ENCODE measurements at regions not wholly inside any gene's neighbourhood (a gene's known extent, or its start where the extent isn't known, plus 50 kb on each side); places are given as distances from the start of the nearest gene placed in this dataset.

- no peaks in the 10 kb centered on the region for H3K27me3 Mint-ChIP-seq
- ChIA-PET CTCF (no interaction called here), POLR2A (no interaction called here)
- intact Hi-C loops (cut with micrococcal nuclease), result no loop called here
- no peak for DNase-seq
- no peak overlapping the region for H3K4me3 Mint-ChIP-seq
- no peak overlapping the region for H3K27ac Mint-ChIP-seq
- H3K9me3 Mint-ChIP-seq, result peaks cover 19% of the 10 kb centered on the region
- H3K4me1 Mint-ChIP-seq (ENCODE audit: low read depth), result no peaks in the 10 kb centered on the region
- no peaks in the 10 kb centered on the region for H3K36me3 Mint-ChIP-seq
These were observed 1556.2 kb downstream of the SLITRK5 start for GRCh38 chr13:89227356-89227755.

DNA sequence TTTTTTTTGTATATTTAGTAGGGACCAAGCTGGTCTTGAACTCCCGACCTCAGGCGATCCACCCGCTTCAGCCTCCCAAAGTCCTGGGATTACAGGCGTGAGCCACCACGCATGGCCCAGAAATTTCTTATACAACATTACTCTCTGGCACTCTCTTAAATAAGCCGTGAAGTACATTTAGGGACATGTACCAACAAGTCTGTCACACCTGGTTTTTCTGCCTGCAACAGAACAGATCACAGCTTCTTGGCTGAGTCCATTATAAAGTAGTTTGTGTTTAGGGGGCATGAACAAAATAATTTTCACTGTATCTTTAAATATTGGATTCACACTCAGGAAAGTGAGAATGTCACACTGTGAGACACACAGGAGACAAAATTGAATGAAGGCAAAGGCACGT, 1567.3 kb downstream of the SLITRK5 start:
- no peak overlapping the region for H3K27ac Mint-ChIP-seq
- intact Hi-C loops (cut with micrococcal nuclease), result no loop called here
- no peak overlapping the region for H3K4me3 Mint-ChIP-seq
- no peaks in the 10 kb centered on the region for H3K36me3 Mint-ChIP-seq
- ChIA-PET CTCF (no interaction called here), POLR2A (no interaction called here)
- DNase-seq, result no peak
- H3K9me3 Mint-ChIP-seq, result peaks cover 11% of the 10 kb centered on the region
- no peaks in the 10 kb centered on the region for H3K4me1 Mint-ChIP-seq (ENCODE audit: low read depth)
- H3K27me3 Mint-ChIP-seq, result no peaks in the 10 kb centered on the region

DNA sequence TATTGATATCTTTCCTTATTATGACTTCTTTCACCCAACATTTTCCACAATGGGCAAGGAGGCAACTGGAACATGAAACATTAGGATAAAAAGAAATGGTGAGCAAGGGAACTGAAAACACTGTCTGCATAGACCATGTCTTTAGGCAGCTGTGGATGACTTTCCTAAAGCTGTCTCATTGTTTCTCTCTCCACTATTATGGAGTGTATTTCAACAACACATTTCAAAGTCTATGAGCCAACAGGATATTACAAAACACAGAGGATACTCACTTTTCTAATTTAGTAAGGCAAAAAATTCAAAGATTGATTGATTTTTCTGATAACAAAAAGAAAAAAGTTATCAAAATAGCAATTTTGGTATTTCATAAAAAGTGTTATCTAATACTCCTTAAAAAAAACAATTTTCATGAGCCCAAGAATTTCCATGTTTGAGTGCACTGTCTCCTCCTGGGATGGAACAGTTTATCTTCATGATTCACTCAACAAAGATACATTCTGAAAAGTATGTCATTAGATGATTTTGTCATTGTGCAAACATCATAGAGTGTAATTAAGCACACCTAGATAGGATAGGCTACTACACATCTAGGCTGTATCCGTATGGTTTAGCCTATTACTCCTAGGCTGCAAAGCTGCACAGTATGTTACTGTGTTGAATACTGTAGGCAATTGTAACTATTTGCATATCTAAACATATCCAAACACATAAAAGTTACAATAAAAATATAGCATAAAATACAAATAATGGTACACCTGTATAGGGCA, 1568.4 kb downstream of the SLITRK5 start:
- DNase-seq, result no peak
- ChIA-PET CTCF (no interaction called here), POLR2A (no interaction called here)
- Mint-ChIP-seq H3K4me3 (no peak overlapping the region), H3K36me3 (no peaks in the 10 kb centered on the region), H3K9me3 (peaks cover 11% of the 10 kb centered on the region), H3K27me3 (no peaks in the 10 kb centered on the region), H3K27ac (no peak overlapping the region), H3K4me1 (ENCODE audit: low read depth) (no peaks in the 10 kb centered on the region)
- intact Hi-C loops (cut with micrococcal nuclease), result no loop called here

DNA sequence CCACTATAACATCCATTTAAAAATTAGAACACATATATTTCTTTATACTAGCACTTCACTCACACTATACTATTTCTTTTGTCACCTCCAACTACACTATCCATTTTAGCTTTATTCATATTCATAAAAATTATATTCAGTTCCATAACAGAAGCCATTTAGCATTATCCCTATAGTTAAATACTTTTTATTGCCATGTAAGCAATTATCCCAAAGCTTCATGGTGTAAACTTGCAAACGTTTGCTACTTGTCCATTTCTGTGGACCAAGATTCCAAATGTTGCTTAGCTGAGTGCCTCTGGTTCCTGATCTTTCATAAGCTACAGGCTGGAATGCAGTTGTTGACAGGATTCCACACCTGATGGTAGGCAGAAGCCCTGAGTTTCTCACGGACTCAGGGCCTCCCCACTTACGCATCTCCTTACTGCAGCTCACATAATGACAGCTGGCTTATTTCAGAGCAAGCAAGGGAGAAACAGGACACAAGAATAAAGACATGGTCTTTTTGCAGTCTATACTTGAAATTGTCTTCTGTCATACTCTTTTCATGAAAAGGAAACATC, 1584.8 kb downstream of the SLITRK5 start:
- no peak overlapping the region for H3K4me3 Mint-ChIP-seq
- ChIA-PET POLR2A (no interaction called here), CTCF (no interaction called here)
- intact Hi-C loops (cut with micrococcal nuclease), result no loop called here
- DNase-seq, result no peak
- no peaks in the 10 kb centered on the region for H3K4me1 Mint-ChIP-seq (ENCODE audit: low read depth)
- H3K27me3 Mint-ChIP-seq, result no peaks in the 10 kb centered on the region
- no peaks in the 10 kb centered on the region for H3K36me3 Mint-ChIP-seq
- peaks cover 33% of the 10 kb centered on the region for H3K9me3 Mint-ChIP-seq
- no peak overlapping the region for H3K27ac Mint-ChIP-seq

GRCh38 chr13:89267734-89268133, 1596.6 kb downstream of the SLITRK5 start:
- Mint-ChIP-seq H3K9me3 (peaks cover 8% of the 10 kb centered on the region), H3K4me3 (no peak overlapping the region), H3K27ac (no peak overlapping the region), H3K27me3 (no peaks in the 10 kb centered on the region), H3K4me1 (ENCODE audit: low read depth) (no peaks in the 10 kb centered on the region), H3K36me3 (no peaks in the 10 kb centered on the region)
- ChIA-PET CTCF (no interaction called here), POLR2A (no interaction called here)
- DNase-seq, result no peak
- intact Hi-C loops (cut with micrococcal nuclease), result no loop called here

DNA sequence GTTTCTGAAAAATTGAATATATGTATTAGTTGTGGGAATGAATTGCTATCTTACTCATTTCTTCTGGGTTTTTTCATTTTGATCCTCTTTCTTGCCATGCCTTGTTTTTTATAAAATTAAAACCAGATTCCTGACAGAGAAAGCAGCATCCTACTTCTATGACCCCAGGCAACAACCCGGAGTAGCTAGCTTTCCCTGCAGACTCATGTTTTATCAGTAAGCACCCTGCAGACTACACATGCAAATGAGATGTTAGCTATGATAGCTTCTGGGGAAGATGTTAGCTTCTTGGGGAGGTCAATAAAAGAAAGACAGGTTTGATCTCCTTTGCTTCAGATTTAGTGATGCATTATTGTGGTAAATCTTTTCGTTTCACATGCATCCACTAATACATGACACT, 1598.6 kb downstream of the SLITRK5 start:
- DNase-seq, result no peak
- Mint-ChIP-seq H3K27me3 (no peaks in the 10 kb centered on the region), H3K9me3 (peaks cover 7% of the 10 kb centered on the region), H3K36me3 (no peaks in the 10 kb centered on the region), H3K4me3 (no peak overlapping the region), H3K27ac (no peak overlapping the region), H3K4me1 (ENCODE audit: low read depth) (no peaks in the 10 kb centered on the region)
- CTCF ChIA-PET, result no interaction called here
- intact Hi-C loops (cut with micrococcal nuclease), result no loop called here
- POLR2A ChIA-PET, result no interaction called here

GRCh38 chr13:89270736-89271135, 1599.6 kb downstream of the SLITRK5 start:
- Mint-ChIP-seq H3K4me3 (no peak overlapping the region), H3K27me3 (no peaks in the 10 kb centered on the region), H3K27ac (no peak overlapping the region), H3K36me3 (no peaks in the 10 kb centered on the region), H3K4me1 (ENCODE audit: low read depth) (no peaks in the 10 kb centered on the region), H3K9me3 (peaks cover 4% of the 10 kb centered on the region)
- ChIA-PET POLR2A (no interaction called here), CTCF (no interaction called here)
- intact Hi-C loops (cut with micrococcal nuclease), result no loop called here
- no peak for DNase-seq

DNA sequence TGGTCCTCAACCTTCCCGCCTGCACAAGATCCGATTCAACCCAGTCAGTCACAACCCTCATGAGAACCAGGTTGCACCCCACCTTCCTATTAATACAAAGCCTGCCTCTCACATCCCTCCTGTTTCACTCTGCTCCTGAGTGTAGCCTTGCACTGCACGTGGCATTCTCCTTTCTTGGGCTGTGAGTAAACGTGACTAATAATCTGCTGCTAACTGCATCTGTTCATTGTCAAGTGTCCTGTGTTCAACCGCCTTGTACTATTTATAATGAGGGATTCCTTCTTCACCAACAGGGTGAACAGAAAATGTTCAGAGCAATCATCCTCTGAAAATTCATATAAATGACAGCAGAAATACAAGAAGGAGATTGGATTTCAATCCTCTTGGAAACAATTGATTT, 1608.2 kb downstream of the SLITRK5 start:
- H3K4me3 Mint-ChIP-seq, result no peak overlapping the region
- no peaks in the 10 kb centered on the region for H3K27me3 Mint-ChIP-seq
- CTCF ChIA-PET, result no interaction called here
- intact Hi-C loops (cut with micrococcal nuclease), result no loop called here
- peaks cover 19% of the 10 kb centered on the region for H3K9me3 Mint-ChIP-seq
- DNase-seq, result no peak
- no peak overlapping the region for H3K27ac Mint-ChIP-seq
- H3K4me1 Mint-ChIP-seq (ENCODE audit: low read depth), result no peaks in the 10 kb centered on the region
- POLR2A ChIA-PET, result no interaction called here
- H3K36me3 Mint-ChIP-seq, result no peaks in the 10 kb centered on the region

GRCh38 chr13:89281331-89281730, 1610.2 kb downstream of the SLITRK5 start:
- H3K4me1 Mint-ChIP-seq (ENCODE audit: low read depth), result no peaks in the 10 kb centered on the region
- H3K4me3 Mint-ChIP-seq, result no peak overlapping the region
- intact Hi-C loops (cut with micrococcal nuclease), result no loop called here
- no peak overlapping the region for H3K27ac Mint-ChIP-seq
- DNase-seq, result no peak
- ChIA-PET CTCF (no interaction called here), POLR2A (no interaction called here)
- H3K27me3 Mint-ChIP-seq, result no peaks in the 10 kb centered on the region
- no peaks in the 10 kb centered on the region for H3K36me3 Mint-ChIP-seq
- H3K9me3 Mint-ChIP-seq, result peaks cover 19% of the 10 kb centered on the region

DNA sequence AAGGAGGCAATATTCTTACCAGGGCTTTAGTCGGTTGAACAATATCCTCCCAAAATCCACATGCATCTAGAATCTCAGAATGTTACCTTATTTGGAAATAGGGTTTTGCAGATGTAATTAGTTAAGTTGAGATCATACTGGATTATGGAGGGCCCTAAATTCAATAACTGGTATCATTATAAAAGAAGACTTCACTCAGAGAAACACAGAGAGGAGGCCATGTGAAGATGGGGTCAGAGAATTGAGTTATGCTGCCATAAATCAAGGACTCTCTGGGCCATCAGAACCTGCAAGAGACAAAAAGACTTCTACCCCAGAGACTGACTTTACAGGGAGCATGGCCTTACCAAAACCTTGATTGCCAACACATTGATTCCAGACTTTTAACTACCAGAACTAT, 1611.1 kb downstream of the SLITRK5 start:
- intact Hi-C loops (cut with micrococcal nuclease), result no loop called here
- Mint-ChIP-seq H3K4me1 (ENCODE audit: low read depth) (no peaks in the 10 kb centered on the region), H3K9me3 (peaks cover 22% of the 10 kb centered on the region), H3K27ac (no peak overlapping the region), H3K4me3 (no peak overlapping the region), H3K36me3 (no peaks in the 10 kb centered on the region), H3K27me3 (no peaks in the 10 kb centered on the region)
- ChIA-PET CTCF (no interaction called here), POLR2A (no interaction called here)
- no peak for DNase-seq

DNA sequence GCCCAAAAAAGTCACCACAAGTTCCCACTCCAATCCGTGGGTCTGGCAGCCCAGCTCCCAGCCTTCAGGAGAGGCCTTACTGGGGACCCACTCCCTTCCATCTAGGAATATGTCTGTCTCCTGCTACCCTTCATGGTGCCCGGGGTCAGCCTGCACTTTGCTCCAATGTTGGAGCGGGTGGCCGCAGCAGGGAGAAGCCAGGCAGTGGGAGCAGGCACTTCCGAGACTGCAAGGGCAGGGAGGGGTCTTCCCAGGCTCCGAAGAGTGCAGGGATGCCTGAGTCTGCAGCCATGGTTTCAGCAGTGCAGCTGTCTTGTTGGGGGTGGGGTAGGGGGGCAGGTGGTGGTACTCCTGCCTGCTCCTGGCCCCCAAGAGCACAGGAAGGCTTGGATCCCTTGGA, 1616.2 kb downstream of the SLITRK5 start:
- intact Hi-C loops (cut with micrococcal nuclease), result no loop called here
- Mint-ChIP-seq H3K4me3 (no peak overlapping the region), H3K27ac (no peak overlapping the region), H3K4me1 (ENCODE audit: low read depth) (no peaks in the 10 kb centered on the region), H3K36me3 (no peaks in the 10 kb centered on the region), H3K27me3 (no peaks in the 10 kb centered on the region), H3K9me3 (peaks cover 26% of the 10 kb centered on the region)
- DNase-seq, result no peak
- ChIA-PET POLR2A (no interaction called here), CTCF (no interaction called here)

GRCh38 chr13:89294115-89294867, 1623.1 kb downstream of the SLITRK5 start:
- Mint-ChIP-seq H3K27ac (no peak overlapping the region), H3K4me1 (ENCODE audit: low read depth) (no peaks in the 10 kb centered on the region), H3K9me3 (peaks cover 36% of the 10 kb centered on the region), H3K27me3 (no peaks in the 10 kb centered on the region), H3K36me3 (no peaks in the 10 kb centered on the region), H3K4me3 (no peak overlapping the region)
- intact Hi-C loops (cut with micrococcal nuclease), result no loop called here
- no peak for DNase-seq
- ChIA-PET POLR2A (no interaction called here), CTCF (no interaction called here)

DNA sequence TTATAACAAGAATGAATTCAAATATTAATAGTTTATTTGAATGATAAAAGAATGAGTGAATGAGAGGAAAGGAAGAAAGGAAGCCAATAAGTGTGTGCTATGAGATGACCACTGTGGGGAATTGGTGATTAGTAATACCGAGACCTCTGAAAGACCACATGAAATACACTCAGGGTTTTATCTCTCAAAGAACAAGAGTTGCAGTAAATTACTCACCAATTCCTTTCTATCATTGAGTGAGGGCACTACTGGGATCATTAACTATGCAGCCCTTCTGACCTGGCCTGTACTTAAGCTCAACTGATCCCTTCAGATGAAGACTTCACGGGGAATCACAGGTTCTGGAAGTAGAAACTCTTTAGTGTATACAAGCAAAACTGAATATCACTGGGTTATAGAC, 1636.1 kb downstream of the SLITRK5 start:
- Mint-ChIP-seq H3K27ac (no peak overlapping the region), H3K36me3 (no peaks in the 10 kb centered on the region), H3K9me3 (peaks cover 4% of the 10 kb centered on the region), H3K4me1 (ENCODE audit: low read depth) (no peaks in the 10 kb centered on the region), H3K4me3 (no peak overlapping the region), H3K27me3 (no peaks in the 10 kb centered on the region)
- ChIA-PET POLR2A (no interaction called here), CTCF (no interaction called here)
- intact Hi-C loops (cut with micrococcal nuclease), result no loop called here
- no peak for DNase-seq
